HCT116 (cell line): ENCODE measurements at regions not wholly inside any gene's neighbourhood (a gene's known extent, or its start where the extent isn't known, plus 50 kb on each side); places are given as distances from the start of the nearest gene placed in this dataset.

Experiments
- ATAC-seq: fragments of 200-7000 bp; cut with Tn5 transposase; 2 replicates; pipeline ENCODE4 v1.9.1; 2020; ENCODE audit warnings: mild to moderate bottlenecking, moderate library complexity
- BruUV-seq: library from RNA; stranded (reverse); fragments of 400-500 nt; replicated peaks from 2 replicates; lab custom pipeline; 2021; lab: Mats Ljungman, UMichigan
- CTCF ChIA-PET: fragments of 300-600 bp; sonication (Branson Sonifier 250); formaldehyde crosslinking; loops from one replicate; lab custom pipeline; 2021; ENCODE audit warnings: antibody characterized with exemption; lab: Charles Lee
- POLR2A ChIA-PET: fragments of 300-600, 350-600 bp; sonication (Branson Sonifier 250); formaldehyde crosslinking; loops from one replicate; lab custom pipeline; 2021; ENCODE audit warnings: antibody characterized with exemption; lab: Charles Lee
- RAD21 ChIA-PET, 2 experiments: fragments of 300-600 bp; sonication (Branson Sonifier 250); formaldehyde crosslinking; loops; one replicate each; lab custom pipeline; 2023; ENCODE audit warnings: low total read pairs in 2 of 2; ENCODE audit not compliant: uncharacterized antibody in 2 of 2, unreplicated experiment in 2 of 2, low non-redundant PET in 1 of 2; lab: Charles Lee
- DNase-seq: peaks from one replicate; pipeline ENCODE4 v3.0.0-alpha.2; 2010; ENCODE audit warnings: low read depth, low spot score
- H2AFZ ChIP-seq: fragments of 200-600 bp; shearing (Covaris generic), sonication (generic); 2 replicates; pipeline ENCODE4 v1.6.1; 2017; ENCODE audit warnings: low read depth, mixed run types, mixed read lengths, antibody characterized with exemption, low read length; ENCODE audit not compliant: poor library complexity, severe bottlenecking
- H3K27ac ChIP-seq: 2 replicates; pipeline ENCODE4 v1.5.1; 2012; ENCODE audit warnings: low read depth, low read length
- H3K27me3 ChIP-seq: fragments of 200-600 bp; sonication (generic); 2 replicates; pipeline ENCODE4 v1.6.1; 2016; ENCODE audit warnings: mixed run types, low read length, mixed read lengths; ENCODE audit not compliant: insufficient read depth
- H3K36me3 ChIP-seq, 2 experiments: fragments of 200-500 bp in 1 of 2; fragments of 200-600 bp in 1 of 2; sonication (Bioruptor generic) in 1 of 2; sonication (generic) in 1 of 2; 2 replicates each; pipeline versions ENCODE4 v1.5.1 to v1.6.1; 2014 to 2016; ENCODE audit warnings: low read length in 2 of 2, inconsistent platforms in 1 of 2, mixed read lengths in 1 of 2, mixed run types in 1 of 2; ENCODE audit not compliant: insufficient read depth in 2 of 2, control insufficient read depth in 1 of 2
- H3K4me1 ChIP-seq, 2 experiments: fragments of 200-600 bp in 1 of 2; sonication (generic) in 1 of 2; 2 replicates each; pipeline versions ENCODE4 v1.5.1 to v1.6.1; 2012 to 2017; ENCODE audit warnings: low read length in 2 of 2, inconsistent platforms in 1 of 2, mild to moderate bottlenecking in 1 of 2, mixed read lengths in 1 of 2, mixed run types in 1 of 2, moderate library complexity in 1 of 2; ENCODE audit not compliant: insufficient read depth in 2 of 2, control insufficient read depth in 1 of 2
- H3K4me2 ChIP-seq: fragments of 200-600 bp; sonication (generic); 2 replicates; pipeline ENCODE4 v1.6.1; 2017; ENCODE audit warnings: mixed run types, low read length, mixed read lengths
- H3K4me3 ChIP-seq, 2 experiments: fragments of 200-600 bp in 1 of 2; sonication (generic) in 1 of 2; replicated peaks in 1 of 2; 2 replicates each; pipeline ENCODE4 v1.5.1; 2011 to 2016; ENCODE audit warnings: low read length in 2 of 2, control low read depth in 1 of 2, low read depth in 1 of 2, mild to moderate bottlenecking in 1 of 2, mixed read lengths in 1 of 2, mixed run types in 1 of 2
- H3K79me2 ChIP-seq: fragments of 200-600 bp; sonication (generic); 2 replicates; pipeline ENCODE4 v1.6.1; 2017; ENCODE audit warnings: mild to moderate bottlenecking, mixed run types, low read length, moderate library complexity, mixed read lengths; ENCODE audit not compliant: insufficient read depth
- H3K9ac ChIP-seq: fragments of 200-600 bp; sonication (generic); 2 replicates; pipeline ENCODE4 v1.6.1; 2016; ENCODE audit warnings: low read length, mixed read lengths
- H3K9me2 ChIP-seq: fragments of 200-600 bp; sonication (generic), shearing (Covaris generic); 2 replicates; pipeline ENCODE4 v1.6.1; 2017; ENCODE audit warnings: mixed run types, mild to moderate bottlenecking, moderate library complexity; ENCODE audit not compliant: insufficient read depth
- H3K9me3 ChIP-seq, 2 experiments: fragments of 200-500 bp in 1 of 2; fragments of 200-600 bp in 1 of 2; sonication (Bioruptor generic) in 1 of 2; sonication (generic) in 1 of 2; 2 replicates each; pipeline ENCODE4 v1.6.1; 2014 to 2017; ENCODE audit warnings: low read length in 2 of 2, mixed read lengths in 2 of 2, inconsistent platforms in 1 of 2, low read depth in 1 of 2, mild to moderate bottlenecking in 1 of 2, mixed run types in 1 of 2, moderate library complexity in 1 of 2; ENCODE audit not compliant: control insufficient read depth in 1 of 2, insufficient read depth in 1 of 2
- H4K20me1 ChIP-seq: fragments of 200-600 bp; sonication (generic), shearing (Covaris generic); 2 replicates; pipeline ENCODE4 v1.6.1; 2017; ENCODE audit warnings: mixed run types, mild to moderate bottlenecking, moderate library complexity; ENCODE audit not compliant: insufficient read depth
- ATF3 ChIP-seq: IDR thresholded peaks from 2 replicates; pipeline ENCODE4 v1.6.1; 2012
- CBX3 ChIP-seq: IDR thresholded peaks from 2 replicates; pipeline ENCODE4 v1.6.1; 2012; ENCODE audit warnings: low read depth
- CEBPB ChIP-seq: IDR thresholded peaks from 2 replicates; pipeline ENCODE4 v1.6.1; 2012; ENCODE audit warnings: low read depth
- EGR1 ChIP-seq: IDR thresholded peaks from 2 replicates; pipeline ENCODE4 v1.6.1; 2012; ENCODE audit warnings: low read depth
- EZH2 ChIP-seq: fragments of 200-600 bp; sonication (generic); IDR thresholded peaks from 2 replicates; pipeline ENCODE4 v1.6.1; 2017; ENCODE audit warnings: antibody characterized with exemption, mixed run types
- POLR2AphosphoS5 ChIP-seq: IDR thresholded peaks from 2 replicates; pipeline ENCODE4 v1.6.1; 2011; ENCODE audit warnings: mild to moderate bottlenecking, low read depth, low read length, moderate library complexity
- REST ChIP-seq: IDR thresholded peaks from 2 replicates; pipeline ENCODE4 v1.6.1; 2012; ENCODE audit warnings: low read depth
- SP1 ChIP-seq: IDR thresholded peaks from 2 replicates; pipeline ENCODE4 v1.6.1; 2012; ENCODE audit warnings: low read depth
- SRF ChIP-seq: IDR thresholded peaks from 2 replicates; pipeline ENCODE4 v1.6.1; 2012; ENCODE audit warnings: low read depth
- TCF7L2 ChIP-seq: IDR thresholded peaks from 2 replicates; pipeline ENCODE4 v1.7.0; 2011; ENCODE audit warnings: borderline replicate concordance, inconsistent platforms; ENCODE audit not compliant: insufficient read depth, insufficient read length; ENCODE audit errors: extremely low read depth
- intact Hi-C: fragments of 100-400 bp; cut with micrococcal nuclease; formaldehyde crosslinking; loops from 2 replicates; pipeline ENCODE4 v1.10.0; 2022
- TF ChIP-seq, protein P1 (sequence below), 3 experiments: fragments of 200-600 bp in 1 of 3; sonication (generic) in 1 of 3; IDR thresholded peaks in 2 of 3; conservative IDR thresholded peaks in 1 of 3; 2 replicates each; pipeline ENCODE4 v1.5.1; 2012 to 2017; ENCODE audit warnings: low read depth in 2 of 3, low read length in 2 of 3, antibody characterized with exemption in 1 of 3, borderline replicate concordance in 1 of 3, control low read depth in 1 of 3, mild to moderate bottlenecking in 1 of 3, mixed read lengths in 1 of 3, mixed run types in 1 of 3, moderate library complexity in 1 of 3; ENCODE audit not compliant: insufficient read depth in 1 of 3
- TF ChIP-seq, protein P2 (sequence below): IDR thresholded peaks from 2 replicates; pipeline ENCODE4 v1.6.1; 2011; ENCODE audit warnings: mild to moderate bottlenecking, low read length, moderate library complexity; ENCODE audit not compliant: insufficient replicate concordance; ENCODE audit errors: extremely low read depth

DNA sequence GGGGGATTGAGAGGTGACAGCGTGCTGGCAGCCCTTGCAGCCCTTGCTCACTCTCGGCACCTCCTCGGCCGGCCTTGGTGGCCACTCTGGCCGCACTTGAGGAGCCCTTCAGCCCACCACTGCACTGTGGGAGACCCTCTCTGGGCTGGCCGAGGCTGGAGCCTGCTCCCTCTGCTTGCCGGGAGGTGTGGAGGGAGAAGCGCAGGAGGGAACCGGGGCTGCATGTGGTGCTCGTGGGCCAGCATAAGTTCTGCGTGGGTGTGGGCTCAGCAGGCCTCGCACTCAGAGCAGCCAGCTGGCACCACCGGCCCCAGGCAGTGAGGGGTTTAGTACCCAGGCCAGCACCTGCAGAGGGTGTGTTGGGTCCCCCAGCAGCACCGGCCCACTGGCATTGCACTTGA is 912.2 kb upstream of the ADGRB3 start:
- TF ChIP-seq, protein P1, sequence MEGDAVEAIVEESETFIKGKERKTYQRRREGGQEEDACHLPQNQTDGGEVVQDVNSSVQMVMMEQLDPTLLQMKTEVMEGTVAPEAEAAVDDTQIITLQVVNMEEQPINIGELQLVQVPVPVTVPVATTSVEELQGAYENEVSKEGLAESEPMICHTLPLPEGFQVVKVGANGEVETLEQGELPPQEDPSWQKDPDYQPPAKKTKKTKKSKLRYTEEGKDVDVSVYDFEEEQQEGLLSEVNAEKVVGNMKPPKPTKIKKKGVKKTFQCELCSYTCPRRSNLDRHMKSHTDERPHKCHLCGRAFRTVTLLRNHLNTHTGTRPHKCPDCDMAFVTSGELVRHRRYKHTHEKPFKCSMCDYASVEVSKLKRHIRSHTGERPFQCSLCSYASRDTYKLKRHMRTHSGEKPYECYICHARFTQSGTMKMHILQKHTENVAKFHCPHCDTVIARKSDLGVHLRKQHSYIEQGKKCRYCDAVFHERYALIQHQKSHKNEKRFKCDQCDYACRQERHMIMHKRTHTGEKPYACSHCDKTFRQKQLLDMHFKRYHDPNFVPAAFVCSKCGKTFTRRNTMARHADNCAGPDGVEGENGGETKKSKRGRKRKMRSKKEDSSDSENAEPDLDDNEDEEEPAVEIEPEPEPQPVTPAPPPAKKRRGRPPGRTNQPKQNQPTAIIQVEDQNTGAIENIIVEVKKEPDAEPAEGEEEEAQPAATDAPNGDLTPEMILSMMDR (IDR thresholded peaks at IDR 0.05 in 2 of 3, conservative IDR thresholded peaks at IDR 0.05 in 1 of 3; ENCODE audit: borderline replicate concordance in 1 of 3, insufficient read depth in 1 of 3, low read depth in 2 of 3, low read length in 2 of 3) = no peak
- TF ChIP-seq CBX3 (no peak), EGR1 (no peak), EZH2 (no peak), SRF (no peak), TCF7L2 (no peak), ATF3 (no peak), SP1 (no peak), CEBPB (no peak), POLR2AphosphoS5 (no peak), REST (no peak)
- TF ChIP-seq, protein P2, sequence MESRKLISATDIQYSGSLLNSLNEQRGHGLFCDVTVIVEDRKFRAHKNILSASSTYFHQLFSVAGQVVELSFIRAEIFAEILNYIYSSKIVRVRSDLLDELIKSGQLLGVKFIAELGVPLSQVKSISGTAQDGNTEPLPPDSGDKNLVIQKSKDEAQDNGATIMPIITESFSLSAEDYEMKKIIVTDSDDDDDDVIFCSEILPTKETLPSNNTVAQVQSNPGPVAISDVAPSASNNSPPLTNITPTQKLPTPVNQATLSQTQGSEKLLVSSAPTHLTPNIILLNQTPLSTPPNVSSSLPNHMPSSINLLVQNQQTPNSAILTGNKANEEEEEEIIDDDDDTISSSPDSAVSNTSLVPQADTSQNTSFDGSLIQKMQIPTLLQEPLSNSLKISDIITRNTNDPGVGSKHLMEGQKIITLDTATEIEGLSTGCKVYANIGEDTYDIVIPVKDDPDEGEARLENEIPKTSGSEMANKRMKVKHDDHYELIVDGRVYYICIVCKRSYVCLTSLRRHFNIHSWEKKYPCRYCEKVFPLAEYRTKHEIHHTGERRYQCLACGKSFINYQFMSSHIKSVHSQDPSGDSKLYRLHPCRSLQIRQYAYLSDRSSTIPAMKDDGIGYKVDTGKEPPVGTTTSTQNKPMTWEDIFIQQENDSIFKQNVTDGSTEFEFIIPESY = no peak
- Histone ChIP-seq H3K9ac (no peak overlapping the region), H3K4me1 (no peaks in the 10 kb centered on the region), H3K27ac (no peak overlapping the region), H3K9me3 (peaks cover 3 to 13% of the 10 kb centered on the region in 2 experiments; a peak in 3 of 4 replicates), H2AFZ (no peak overlapping the region), H3K4me2 (no peak overlapping the region), H3K27me3 (no peaks in the 10 kb centered on the region), H3K9me2 (no peaks in the 10 kb centered on the region), H3K36me3 (no peaks in the 10 kb centered on the region), H3K4me3 (no peak overlapping the region), H3K79me2 (no peaks in the 10 kb centered on the region), H4K20me1 (no peaks in the 10 kb centered on the region)
- ChIA-PET POLR2A (no interaction called here), CTCF (no interaction called here), RAD21 (no interaction called here)
- no peak for ATAC-seq
- no peak for DNase-seq
- intact Hi-C loops = no loop called here
- no TSS peak for BruUV-seq
